ENCODE measurements at regions not wholly inside any gene's neighbourhood (a gene's known extent, or its start where the extent isn't known, plus 50 kb on each side); places are given as distances from the start of the nearest gene placed in this dataset.

DNA sequence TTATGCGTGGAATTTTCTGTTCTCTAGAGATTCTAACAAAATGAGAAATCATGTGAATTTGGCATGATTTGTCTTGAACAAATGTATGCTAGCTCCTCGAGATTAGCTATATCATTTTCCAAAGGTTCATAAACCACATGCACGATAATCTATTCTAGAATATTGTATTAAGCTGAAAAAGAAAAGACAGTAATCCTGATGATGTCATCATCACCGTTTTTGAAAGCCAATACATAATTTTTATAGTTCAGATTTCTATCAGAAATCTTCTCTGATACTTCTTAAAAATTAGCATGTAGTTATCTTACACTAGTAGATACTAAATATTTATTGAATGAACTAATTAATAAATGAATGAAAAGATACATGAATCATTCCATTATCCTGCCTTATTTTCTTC is 111.2 kb downstream of the HAO1 start:
- DNase-seq (ENCODE audit: low read depth in 1 of 2, low spot score in 1 of 2), result no peak

DNA sequence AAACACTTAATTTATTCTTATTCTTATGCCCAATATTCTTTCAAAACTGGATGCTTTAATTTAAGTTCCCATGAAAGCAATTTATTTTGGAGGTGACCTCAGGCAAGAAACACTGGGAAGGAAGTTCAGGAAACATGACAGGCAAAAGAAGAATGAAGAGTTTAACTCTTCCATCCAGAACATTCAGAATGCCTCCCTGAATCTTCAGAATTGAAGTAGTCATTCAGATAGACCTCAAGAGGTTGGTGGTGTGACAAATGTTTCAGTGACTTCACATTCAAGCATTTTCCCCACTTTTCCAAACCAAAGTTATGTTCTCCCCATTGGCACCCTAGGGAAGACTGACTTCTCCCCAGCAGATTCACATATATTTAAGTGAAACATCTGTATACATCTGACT is 110.5 kb downstream of the HAO1 start:
- no peak for DNase-seq (ENCODE audit: low read depth in 1 of 2, low spot score in 1 of 2)
